OCI-LY3 (cell line): ENCODE measurements at regions not wholly inside any gene's neighbourhood (a gene's known extent, or its start where the extent isn't known, plus 50 kb on each side); places are given as distances from the start of the nearest gene placed in this dataset.

Source experiments
- H2AFZ ChIP-seq: fragments of 200-600, 300-600 bp; shearing (Covaris generic); 2 replicates; pipeline ENCODE4 v1.6.0; 2014; ENCODE audit warnings: antibody characterized with exemption, low read depth, low read length
- H3K27ac ChIP-seq: fragments of 200-600, 300-600 bp; sonication (generic); 2 replicates; pipeline ENCODE4 v1.5.1; 2014; ENCODE audit warnings: mild to moderate bottlenecking, low read length, moderate library complexity, mixed read lengths
- H3K27me3 ChIP-seq: fragments of 200-600, 300-600 bp; sonication (generic); 2 replicates; pipeline ENCODE4 v1.6.1; 2014; ENCODE audit warnings: low read depth, low read length, mixed read lengths
- H3K36me3 ChIP-seq: fragments of 200-600, 300-600 bp; sonication (generic); replicated peaks from 2 replicates; pipeline ENCODE3; 2014; ENCODE audit warnings: low read depth, low read length, mixed read lengths
- H3K4me1 ChIP-seq: fragments of 300-600, 200-600 bp; sonication (generic); 2 replicates; pipeline ENCODE4 v1.6.1; 2014; ENCODE audit warnings: low read length, mixed read lengths
- H3K4me2 ChIP-seq: fragments of 200-600, 300-600 bp; sonication (generic); 2 replicates; pipeline ENCODE4 v1.6.1; 2014; ENCODE audit warnings: low read length, mixed read lengths
- H3K4me3 ChIP-seq: fragments of 300-600, 200-600 bp; sonication (generic); 2 replicates; pipeline ENCODE4 v1.5.1; 2014; ENCODE audit warnings: antibody characterized with exemption, mild to moderate bottlenecking, low read length, moderate library complexity
- H3K79me2 ChIP-seq: fragments of 300-600, 200-600 bp; shearing (Covaris generic); 2 replicates; pipeline ENCODE4 v1.6.1; 2014; ENCODE audit warnings: mild to moderate bottlenecking, low read length, mixed read lengths
- H3K9ac ChIP-seq: fragments of 300-600, 200-600 bp; shearing (Covaris generic); 2 replicates; pipeline ENCODE4 v1.6.0; 2014; ENCODE audit warnings: mild to moderate bottlenecking, low read length, moderate library complexity
- H3K9me3 ChIP-seq: fragments of 200-600, 300-600 bp; shearing (Covaris generic); 2 replicates; pipeline ENCODE4 v1.6.1; 2014; ENCODE audit warnings: low read length, mixed read lengths; ENCODE audit not compliant: insufficient read depth
- H4K20me1 ChIP-seq: fragments of 200-600, 300-600 bp; sonication (generic); 2 replicates; pipeline ENCODE4 v1.6.1; 2016; ENCODE audit warnings: low read length, mixed read lengths; ENCODE audit not compliant: insufficient read depth
- CTCF ChIP-seq: fragments of 200-600, 300-600 bp; sonication (generic); IDR thresholded peaks from 2 replicates; pipeline ENCODE4 v1.5.1; 2014; ENCODE audit warnings: antibody characterized with exemption, low read length, low read depth
- EZH2phosphoT487 ChIP-seq: fragments of 200-600 bp; shearing (Covaris generic); IDR thresholded peaks from 2 replicates; pipeline ENCODE4 v1.6.1; 2018; ENCODE audit warnings: antibody characterized with exemption, mixed run types, low read depth

- H3K9ac ChIP-seq, result no peak overlapping the region
- TF ChIP-seq CTCF (no peak), EZH2phosphoT487 (no peak)
- no peaks in the 10 kb centered on the region for H3K27me3 ChIP-seq
Observed at GRCh38 chr10:131678171-131678570, 222.6 kb upstream of the PPP2R2D start.

GRCh38 chr10:131678613-131679012, 222.2 kb upstream of the PPP2R2D start:
- Histone ChIP-seq H4K20me1 (no peaks in the 10 kb centered on the region), H3K36me3 (no peaks in the 10 kb centered on the region), H3K9ac (no peak overlapping the region), H2AFZ (no peak overlapping the region), H3K4me2 (no peak overlapping the region), H3K27ac (no peak overlapping the region), H3K9me3 (no peaks in the 10 kb centered on the region), H3K4me3 (no peak overlapping the region), H3K79me2 (no peaks in the 10 kb centered on the region), H3K27me3 (no peaks in the 10 kb centered on the region), H3K4me1 (no peaks in the 10 kb centered on the region)
- TF ChIP-seq CTCF (no peak), EZH2phosphoT487 (no peak)

More at GRCh38 chr10:131678171-131678570, 222.6 kb upstream of the PPP2R2D start:
- H3K4me3 ChIP-seq, result no peak overlapping the region
- no peaks in the 10 kb centered on the region for H3K4me1 ChIP-seq
- no peaks in the 10 kb centered on the region for H3K9me3 ChIP-seq
- H3K4me2 ChIP-seq, result no peak overlapping the region
- no peaks in the 10 kb centered on the region for H3K36me3 ChIP-seq
- H3K79me2 ChIP-seq, result no peaks in the 10 kb centered on the region
- no peak overlapping the region for H3K27ac ChIP-seq
- no peaks in the 10 kb centered on the region for H4K20me1 ChIP-seq
- no peak overlapping the region for H2AFZ ChIP-seq

GRCh38 chr10:131679926-131680325, 220.9 kb upstream of the PPP2R2D start:
- Histone ChIP-seq H3K9ac (no peak overlapping the region), H3K27me3 (no peaks in the 10 kb centered on the region), H3K4me1 (no peaks in the 10 kb centered on the region), H3K9me3 (no peaks in the 10 kb centered on the region), H3K4me3 (no peak overlapping the region), H3K4me2 (no peak overlapping the region), H2AFZ (no peak overlapping the region), H3K36me3 (no peaks in the 10 kb centered on the region), H3K27ac (no peak overlapping the region), H4K20me1 (no peaks in the 10 kb centered on the region), H3K79me2 (no peaks in the 10 kb centered on the region)
- no peak for TF ChIP-seq EZH2phosphoT487
- no peak for TF ChIP-seq CTCF

GRCh38 chr10:131681122-131681521, 219.7 kb upstream of the PPP2R2D start:
- Histone ChIP-seq H3K27me3 (no peaks in the 10 kb centered on the region), H3K4me2 (no peak overlapping the region), H3K79me2 (no peaks in the 10 kb centered on the region), H3K9ac (no peak overlapping the region), H3K36me3 (no peaks in the 10 kb centered on the region), H3K4me3 (no peak overlapping the region), H3K9me3 (no peaks in the 10 kb centered on the region), H4K20me1 (no peaks in the 10 kb centered on the region), H3K4me1 (no peaks in the 10 kb centered on the region), H2AFZ (no peak overlapping the region), H3K27ac (no peak overlapping the region)
- TF ChIP-seq EZH2phosphoT487 (no peak), CTCF (no peak)
